Left lung (tissue), 4 donors: ENCODE measurements at regions not wholly inside any gene's neighbourhood (a gene's known extent, or its start where the extent isn't known, plus 50 kb on each side); places are given as distances from the start of the nearest gene placed in this dataset.

Experiments used
- ATAC-seq: fragments of 200-7000 bp; cut with Tn5 transposase; one replicate; pipeline ENCODE4 v1.9.1; 2020; ENCODE audit warnings: moderate library complexity
- DNase-seq, 4 donors: peaks; one replicate each; pipeline ENCODE4 v3.0.0-alpha.2; 2013 to 2020
- H3K27ac ChIP-seq, 2 donors: fragments of 200-600 bp; sonication (generic) in 1 of 2; one replicate each; pipeline versions ENCODE4 v1.5.0 to v1.8.0; 2020 to 2021
- H3K27me3 ChIP-seq, 2 donors: fragments of 200-600 bp; sonication (generic) in 1 of 2; one replicate each; pipeline versions ENCODE4 v1.5.0 to v1.8.0; 2020 to 2021
- H3K36me3 ChIP-seq, 2 donors: fragments of 200-600 bp; sonication (generic) in 1 of 2; one replicate each; pipeline versions ENCODE4 v1.5.0 to v1.8.0; 2020 to 2021
- H3K4me1 ChIP-seq, 2 donors: fragments of 200-600 bp; one replicate each; pipeline ENCODE4 v1.8.0; 2021
- H3K4me3 ChIP-seq, 2 donors: fragments of 200-600 bp; sonication (generic) in 1 of 2; one replicate each; pipeline versions ENCODE4 v1.5.0 to v1.8.0; 2020 to 2021; ENCODE audit warnings: mild to moderate bottlenecking in 1 of 2
- H3K9me3 ChIP-seq, 2 donors: fragments of 200-600 bp; sonication (generic) in 1 of 2; one replicate each; pipeline versions ENCODE4 v1.5.0 to v1.8.0; 2020 to 2021
- CTCF ChIP-seq, 2 donors: fragments of 200-600 bp; sonication (generic) in 1 of 2; IDR thresholded peaks; one replicate each; pipeline versions ENCODE4 v1.5.0 to v1.8.0; 2021; ENCODE audit warnings: antibody characterized with exemption in 2 of 2
- intact Hi-C, 2 donors: fragments of 100-400 bp; cut with DNase I; formaldehyde crosslinking; loops; one replicate each; pipeline versions ENCODE4 v1.11.2 to v1.14.2; 2022
- donor health status: DM: no; HTN: yes; CAD: no.
- donor health status: DM: no; HTN: no; CAD: no.

DNA sequence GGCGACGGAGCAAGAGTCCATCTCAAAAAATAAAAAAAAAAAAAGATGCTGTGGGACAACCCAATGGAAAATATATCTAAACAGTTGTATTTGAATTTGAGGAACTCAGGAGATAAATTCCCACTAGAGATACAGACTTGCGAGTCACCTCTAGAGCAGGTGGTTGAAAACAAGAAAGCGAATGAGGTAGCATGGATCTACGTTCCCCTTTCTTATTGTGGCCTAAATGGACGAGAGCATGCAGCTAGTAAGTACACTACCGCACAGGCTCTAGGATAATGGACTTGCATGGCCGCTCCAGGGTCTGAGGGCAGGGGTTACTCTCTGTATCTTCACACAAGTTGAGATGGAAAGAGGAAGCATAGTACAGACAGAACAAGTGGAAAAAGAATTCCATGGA, 63.5 kb upstream of the TGFBR2 start:
- ATAC-seq (no peak), DNase-seq (no peak)
- Histone ChIP-seq H3K36me3 (no peaks in the 10 kb centered on the region), H3K27ac (no peak overlapping the region), H3K27me3 (no peaks in the 10 kb centered on the region), H3K9me3 (no peaks in the 10 kb centered on the region), H3K4me1 (peaks cover 3 to 8% of the 10 kb centered on the region in 2 donors), H3K4me3 (no peak overlapping the region)
- intact Hi-C loops: no loop called here
- no peak for TF ChIP-seq CTCF (IDR thresholded peaks at IDR 0.05)

- no peaks in the 10 kb centered on the region for H3K36me3 ChIP-seq
- no peaks in the 10 kb centered on the region for H3K9me3 ChIP-seq
- no peak overlapping the region for H3K27ac ChIP-seq
- no peak for DNase-seq
- H3K4me1 ChIP-seq: peaks cover 0 to under 1% of the 10 kb centered on the region in 2 donors
- H3K27me3 ChIP-seq: no peaks in the 10 kb centered on the region
- peak; percentile 42 for ATAC-seq
- intact Hi-C loops: no loop called here
- TF ChIP-seq CTCF (IDR thresholded peaks at IDR 0.05): no peak
- no peak overlapping the region for H3K4me3 ChIP-seq
Measured at GRCh38 chr3:30544812-30545211, 61.6 kb upstream of the TGFBR2 start.

GRCh38 chr3:30546934-30547333, 59.5 kb upstream of the TGFBR2 start:
- no peaks in the 10 kb centered on the region for H3K36me3 ChIP-seq
- no peak for ATAC-seq
- no peaks in the 10 kb centered on the region for H3K27me3 ChIP-seq
- no peaks in the 10 kb centered on the region for H3K4me1 ChIP-seq
- no peak for TF ChIP-seq CTCF (IDR thresholded peaks at IDR 0.05)
- H3K4me3 ChIP-seq: no peak overlapping the region
- no peak overlapping the region for H3K27ac ChIP-seq
- intact Hi-C loops: no loop called here
- no peak for DNase-seq
- no peaks in the 10 kb centered on the region for H3K9me3 ChIP-seq

- H3K4me3 ChIP-seq: no peak overlapping the region
- no peaks in the 10 kb centered on the region for H3K27me3 ChIP-seq
- DNase-seq (no peak), ATAC-seq (no peak)
- TF ChIP-seq CTCF (IDR thresholded peaks at IDR 0.05): no peak
- H3K36me3 ChIP-seq: no peaks in the 10 kb centered on the region
- no peaks in the 10 kb centered on the region for H3K4me1 ChIP-seq
- intact Hi-C loops: no loop called here
- no peak overlapping the region for H3K27ac ChIP-seq
- H3K9me3 ChIP-seq: no peaks in the 10 kb centered on the region
Measured at GRCh38 chr3:30547716-30548115, 58.7 kb upstream of the TGFBR2 start.

DNA sequence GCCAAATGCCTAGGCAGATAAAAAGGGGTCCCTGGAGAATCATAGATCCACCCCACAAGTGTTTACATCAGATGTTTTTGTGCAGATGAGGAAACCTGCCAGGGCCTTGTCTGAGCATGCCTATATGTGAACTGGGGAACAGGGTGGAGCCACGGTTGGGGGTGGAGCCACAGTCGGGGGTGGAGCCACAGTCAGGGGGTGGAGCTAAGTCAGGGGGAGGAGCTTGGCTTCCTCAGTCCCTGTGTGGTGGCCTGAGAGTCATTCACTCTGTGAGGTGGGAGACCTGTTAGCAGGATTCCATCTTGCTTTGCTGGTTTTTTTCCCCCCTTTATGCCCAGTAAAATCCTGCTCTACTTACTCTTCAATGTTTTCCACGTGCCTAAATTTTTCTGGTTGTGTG, 57.8 kb upstream of the TGFBR2 start:
- DNase-seq: no peak
- H3K4me3 ChIP-seq: no peak overlapping the region
- H3K27me3 ChIP-seq: no peaks in the 10 kb centered on the region
- H3K36me3 ChIP-seq: no peaks in the 10 kb centered on the region
- no peaks in the 10 kb centered on the region for H3K4me1 ChIP-seq
- peak overlapping the region in 1 of 2 donors; percentile 6 for H3K27ac ChIP-seq
- no peak for ATAC-seq
- H3K9me3 ChIP-seq: no peaks in the 10 kb centered on the region
- intact Hi-C loops: no loop called here
- TF ChIP-seq CTCF (IDR thresholded peaks at IDR 0.05): no peak
